ENCODE measurements at regions not wholly inside any gene's neighbourhood (a gene's known extent, or its start where the extent isn't known, plus 50 kb on each side); places are given as distances from the start of the nearest gene placed in this dataset.

- no peak for TF ChIP-seq POLR2AphosphoS5 (IDR thresholded peaks at IDR 0.05; ENCODE audit: low read depth, low read length)
- no peak for TF ChIP-seq SIN3A (IDR thresholded peaks at IDR 0.05; ENCODE audit: borderline replicate concordance, insufficient read depth, low read length)
- no peak for TF ChIP-seq TAF1 (IDR thresholded peaks at IDR 0.05; ENCODE audit: borderline replicate concordance, insufficient read depth, low read length)
- no peak for TF ChIP-seq REST (IDR thresholded peaks at IDR 0.05; ENCODE audit: insufficient read depth in 1 of 2, low read depth in 2 of 2, low read length in 2 of 2)
- TF ChIP-seq FOXP2 (optimal IDR thresholded peaks at IDR 0.05; ENCODE audit: borderline replicate concordance, extremely low read depth, extremely low read length, insufficient read depth), result no peak
Observed at GRCh38 chr5:54860321-54860720, 125.1 kb downstream of the ESM1 start.

- TF ChIP-seq FOXP2 (optimal IDR thresholded peaks at IDR 0.05; ENCODE audit: borderline replicate concordance, extremely low read depth, extremely low read length, insufficient read depth) (no peak), TAF1 (IDR thresholded peaks at IDR 0.05; ENCODE audit: borderline replicate concordance, insufficient read depth, low read length) (no peak), POLR2AphosphoS5 (IDR thresholded peaks at IDR 0.05; ENCODE audit: low read depth, low read length) (no peak), REST (IDR thresholded peaks at IDR 0.05; ENCODE audit: insufficient read depth in 1 of 2, low read depth in 2 of 2, low read length in 2 of 2) (no peak), SIN3A (IDR thresholded peaks at IDR 0.05; ENCODE audit: borderline replicate concordance, insufficient read depth, low read length) (no peak)
Observed at GRCh38 chr5:54859316-54859715, 126.1 kb downstream of the ESM1 start.

GRCh38 chr5:54854883-54855581, 130.4 kb downstream of the ESM1 start:
- TF ChIP-seq REST (IDR thresholded peaks at IDR 0.05; ENCODE audit: insufficient read depth in 1 of 2, low read depth in 2 of 2, low read length in 2 of 2), result peak; percentile 63 to 85; a peak in 3 of 4 replicates
- TF ChIP-seq SIN3A (IDR thresholded peaks at IDR 0.05; ENCODE audit: borderline replicate concordance, insufficient read depth, low read length), result no peak

- no peak for TF ChIP-seq FOXP2 (optimal IDR thresholded peaks at IDR 0.05; ENCODE audit: borderline replicate concordance, extremely low read depth, extremely low read length, insufficient read depth)
- no peak for TF ChIP-seq TAF1 (IDR thresholded peaks at IDR 0.05; ENCODE audit: borderline replicate concordance, insufficient read depth, low read length)
- no peak for TF ChIP-seq REST (IDR thresholded peaks at IDR 0.05; ENCODE audit: insufficient read depth in 1 of 2, low read depth in 2 of 2, low read length in 2 of 2)
- no peak for TF ChIP-seq SIN3A (IDR thresholded peaks at IDR 0.05; ENCODE audit: borderline replicate concordance, insufficient read depth, low read length)
- TF ChIP-seq POLR2AphosphoS5 (IDR thresholded peaks at IDR 0.05; ENCODE audit: low read depth, low read length), result no peak
Observed at GRCh38 chr5:54852007-54852406, 133.4 kb downstream of the ESM1 start.

GRCh38 chr5:54851449-54851848, 133.9 kb downstream of the ESM1 start:
- TF ChIP-seq TAF1 (IDR thresholded peaks at IDR 0.05; ENCODE audit: borderline replicate concordance, insufficient read depth, low read length) (no peak), REST (IDR thresholded peaks at IDR 0.05; ENCODE audit: insufficient read depth in 1 of 2, low read depth in 2 of 2, low read length in 2 of 2) (no peak), FOXP2 (optimal IDR thresholded peaks at IDR 0.05; ENCODE audit: borderline replicate concordance, extremely low read depth, extremely low read length, insufficient read depth) (no peak), POLR2AphosphoS5 (IDR thresholded peaks at IDR 0.05; ENCODE audit: low read depth, low read length) (no peak), SIN3A (IDR thresholded peaks at IDR 0.05; ENCODE audit: borderline replicate concordance, insufficient read depth, low read length) (no peak)

All from PFSK-1 (cell line).